Nephron progenitor cell (in vitro differentiated cells): ENCODE measurements at regions not wholly inside any gene's neighbourhood (a gene's known extent, or its start where the extent isn't known, plus 50 kb on each side); places are given as distances from the start of the nearest gene placed in this dataset.

Experiments
- DNase-seq: peaks from one replicate; pipeline ENCODE4 v3.0.0; 2021
- H3K27ac Mint-ChIP-seq: 2 replicates; pipeline ENCODE4 v1.8.0; 2021; ENCODE audit warnings: mild to moderate bottlenecking, moderate library complexity, mixed read lengths
- H3K27me3 Mint-ChIP-seq: 2 replicates; pipeline ENCODE4 v1.8.0; 2021; ENCODE audit warnings: mild to moderate bottlenecking, low read depth, mixed read lengths; ENCODE audit not compliant: poor library complexity
- H3K36me3 Mint-ChIP-seq: 2 replicates; pipeline ENCODE4 v1.8.0; 2021; ENCODE audit warnings: low read depth, mixed read lengths
- H3K4me1 Mint-ChIP-seq: 2 replicates; pipeline ENCODE4 v1.8.0; 2021; ENCODE audit warnings: mixed read lengths
- H3K4me3 Mint-ChIP-seq: 2 replicates; pipeline ENCODE4 v1.8.0; 2021; ENCODE audit warnings: mild to moderate bottlenecking, moderate library complexity, mixed read lengths
- H3K9me3 Mint-ChIP-seq: 2 replicates; pipeline ENCODE4 v1.8.0; 2021; ENCODE audit warnings: mild to moderate bottlenecking, moderate library complexity, mixed read lengths
- CTCF ChIP-seq: fragments of 200-600 bp; sonication (generic); IDR thresholded peaks from 2 replicates; pipeline ENCODE4 v1.5.0; 2021; ENCODE audit warnings: antibody characterized with exemption

GRCh38 chr1:221946768-221947167 lies 204.9 kb upstream of the DUSP10 start:
- Mint-ChIP-seq H3K36me3 (peaks cover 14% of the 10 kb centered on the region), H3K4me1 (peaks cover 10% of the 10 kb centered on the region), H3K9me3 (peaks cover 35% of the 10 kb centered on the region), H3K27me3 (peaks cover 6% of the 10 kb centered on the region), H3K27ac (no peak overlapping the region), H3K4me3 (no peak overlapping the region)
- DNase-seq = no peak
- TF ChIP-seq CTCF = no peak

GRCh38 chr1:221945669-221946068 lies 203.8 kb upstream of the DUSP10 start:
- TF ChIP-seq CTCF = no peak
- Mint-ChIP-seq H3K4me3 (no peak overlapping the region), H3K9me3 (peaks cover 35% of the 10 kb centered on the region), H3K27ac (no peak overlapping the region), H3K4me1 (peaks cover 10% of the 10 kb centered on the region), H3K27me3 (peaks cover 6% of the 10 kb centered on the region), H3K36me3 (peaks cover 14% of the 10 kb centered on the region)
- DNase-seq = no peak

- peaks cover 35% of the 10 kb centered on the region for H3K9me3 Mint-ChIP-seq
- no peak overlapping the region for H3K27ac Mint-ChIP-seq
- H3K36me3 Mint-ChIP-seq = peaks cover 14% of the 10 kb centered on the region
- peaks cover 10% of the 10 kb centered on the region for H3K4me1 Mint-ChIP-seq
- no peak for TF ChIP-seq CTCF
- DNase-seq = no peak
- no peak overlapping the region for H3K4me3 Mint-ChIP-seq
- peaks cover 8% of the 10 kb centered on the region for H3K27me3 Mint-ChIP-seq
Observed at GRCh38 chr1:221944247-221944870, 202.5 kb upstream of the DUSP10 start.

GRCh38 chr1:221940631-221941030 lies 198.7 kb upstream of the DUSP10 start:
- Mint-ChIP-seq H3K4me1 (no peaks in the 10 kb centered on the region), H3K36me3 (peaks cover 5% of the 10 kb centered on the region), H3K27ac (no peak overlapping the region), H3K9me3 (peaks cover 18% of the 10 kb centered on the region), H3K27me3 (peaks cover 9% of the 10 kb centered on the region), H3K4me3 (no peak overlapping the region)
- no peak for DNase-seq
- no peak for TF ChIP-seq CTCF

- DNase-seq = no peak
- no peak for TF ChIP-seq CTCF
- no peak overlapping the region for H3K27ac Mint-ChIP-seq
- H3K9me3 Mint-ChIP-seq = peaks cover 14% of the 10 kb centered on the region
- no peaks in the 10 kb centered on the region for H3K36me3 Mint-ChIP-seq
- H3K4me1 Mint-ChIP-seq = no peaks in the 10 kb centered on the region
- peaks cover 12% of the 10 kb centered on the region for H3K27me3 Mint-ChIP-seq
- H3K4me3 Mint-ChIP-seq = no peak overlapping the region
Observed at GRCh38 chr1:221939607-221940006, 197.7 kb upstream of the DUSP10 start.
